ENCODE measurements at regions not wholly inside any gene's neighbourhood (a gene's known extent, or its start where the extent isn't known, plus 50 kb on each side); places are given as distances from the start of the nearest gene placed in this dataset.

GRCh38 chr9:107906074-107906473 is 416.5 kb upstream of the KLF4 start:
- TF ChIP-seq MXI1 (IDR thresholded peaks at IDR 0.05; ENCODE audit: borderline replicate concordance, low read depth, low read length) (no peak), CTCF (conservative IDR thresholded peaks at IDR 0.05; ENCODE audit: low read depth, low read length) (no peak), RAD21 (IDR thresholded peaks at IDR 0.05; ENCODE audit: low read length) (no peak), RFX5 (IDR thresholded peaks at IDR 0.05; ENCODE audit: low read depth, low read length) (no peak), POLR2A (IDR thresholded peaks at IDR 0.05; ENCODE audit: low read depth, low read length) (no peak)
